PC-3 (cell line): ENCODE measurements at regions not wholly inside any gene's neighbourhood (a gene's known extent, or its start where the extent isn't known, plus 50 kb on each side); places are given as distances from the start of the nearest gene placed in this dataset.

Source experiments
- ATAC-seq: fragments of 200-7000 bp; cut with Tn5 transposase; 2 replicates; pipeline ENCODE4 v1.9.1; 2020; ENCODE audit warnings: mild to moderate bottlenecking, moderate library complexity
- BruUV-seq: library from RNA; stranded (reverse); fragments of 400-500 nt; replicated peaks from 2 replicates; lab custom pipeline; 2021; lab: Mats Ljungman, UMichigan
- CTCF ChIA-PET: fragments of 300-600 bp; sonication (Branson Sonifier 250); formaldehyde crosslinking; loops from one replicate; lab custom pipeline; 2022; ENCODE audit warnings: antibody characterized with exemption; lab: Charles Lee
- POLR2A ChIA-PET: fragments of 300-600 bp; sonication (Branson Sonifier 250); formaldehyde crosslinking; loops from one replicate; lab custom pipeline; 2022; ENCODE audit warnings: antibody characterized with exemption; ENCODE audit not compliant: unreplicated experiment; lab: Charles Lee
- DNase-seq: peaks from one replicate; pipeline ENCODE4 v3.0.0-alpha.2; 2015
- H2AFZ ChIP-seq: fragments of 300-600 bp; sonication (generic); 2 replicates; pipeline ENCODE4 v1.6.0; 2016; ENCODE audit warnings: antibody characterized with exemption, low read length
- H3F3A ChIP-seq: fragments of 300-600 bp; sonication (generic); one replicate; pipeline ENCODE4 v1.6.0; 2017; ENCODE audit warnings: antibody characterized with exemption, low read length, control low read depth, mild to moderate bottlenecking; ENCODE audit not compliant: unreplicated experiment
- H3K27ac ChIP-seq: fragments of 300-600 bp; sonication (generic); 2 replicates; pipeline ENCODE4 v1.5.1; 2016; ENCODE audit warnings: mild to moderate bottlenecking, low read length
- H3K27me3 ChIP-seq: fragments of 300-600 bp; sonication (generic); 2 replicates; pipeline ENCODE4 v1.6.1; 2016; ENCODE audit warnings: low read length, mixed read lengths
- H3K36me3 ChIP-seq: fragments of 300-600 bp; sonication (generic); 2 replicates; pipeline ENCODE4 v1.6.1; 2016; ENCODE audit warnings: low read depth, mixed run types, low read length, mixed read lengths
- H3K4me1 ChIP-seq: fragments of 300-600 bp; sonication (generic); 2 replicates; pipeline ENCODE4 v1.5.1; 2016; ENCODE audit warnings: low read length; ENCODE audit not compliant: insufficient read depth
- H3K4me2 ChIP-seq: fragments of 300-600 bp; sonication (generic); 2 replicates; pipeline ENCODE4 v1.6.0; 2016; ENCODE audit warnings: low read length
- H3K4me3 ChIP-seq: fragments of 300-600 bp; sonication (generic); 2 replicates; pipeline ENCODE4 v1.5.1; 2016; ENCODE audit warnings: mild to moderate bottlenecking, low read length, mixed read lengths
- H3K79me2 ChIP-seq: fragments of 300-600 bp; sonication (generic); 2 replicates; pipeline ENCODE4 v1.6.1; 2017; ENCODE audit warnings: low read length, mixed read lengths
- H3K9ac ChIP-seq: fragments of 300-600 bp; sonication (generic); 2 replicates; pipeline ENCODE4 v1.6.0; 2016; ENCODE audit warnings: mild to moderate bottlenecking, low read length
- H3K9me2 ChIP-seq: fragments of 300-600 bp; sonication (generic); replicated peaks from 2 replicates; pipeline ENCODE4 v1.6.1; 2016; ENCODE audit warnings: mixed run types, low read length, mixed read lengths
- H3K9me3 ChIP-seq: fragments of 300-600 bp; sonication (generic); 2 replicates; pipeline ENCODE4 v1.6.1; 2016; ENCODE audit warnings: low read length, mixed read lengths
- H4K20me1 ChIP-seq: fragments of 300-600 bp; sonication (generic); 2 replicates; pipeline ENCODE4 v1.6.1; 2016; ENCODE audit warnings: low read length, mixed read lengths
- CTCF ChIP-seq: fragments of 300-600 bp; sonication (generic); conservative IDR thresholded peaks from 2 replicates; pipeline ENCODE4 v1.5.1; 2017; ENCODE audit warnings: antibody characterized with exemption, low read depth, mild to moderate bottlenecking, low read length
- EZH2 ChIP-seq: fragments of 300-600 bp; sonication (generic); IDR thresholded peaks from one replicate; pipeline ENCODE4 v1.6.1; 2017; ENCODE audit warnings: antibody characterized with exemption, mild to moderate bottlenecking, low read length; ENCODE audit not compliant: unreplicated experiment
- EZH2phosphoT487 ChIP-seq: fragments of 300-600 bp; sonication (generic); IDR thresholded peaks from 2 replicates; pipeline ENCODE4 v1.6.1; 2018; ENCODE audit warnings: mild to moderate bottlenecking, antibody characterized with exemption, low read length, borderline replicate concordance
- intact Hi-C: fragments of 100-400 bp; cut with micrococcal nuclease; formaldehyde crosslinking; loops from 2 replicates; pipeline ENCODE4 v1.9.0; 2023

GRCh38 chr5:8079056-8079455 is 210.1 kb downstream of the MTRR start:
- no peak for DNase-seq
- POLR2A ChIA-PET = no interaction called here
- peaks cover 28% of the 10 kb centered on the region for H3K27me3 ChIP-seq
- H3K9me3 ChIP-seq = no peaks in the 10 kb centered on the region
- no peak overlapping the region for H3K9ac ChIP-seq
- no peak overlapping the region for H2AFZ ChIP-seq
- CTCF ChIA-PET = no interaction called here
- H3K79me2 ChIP-seq = no peaks in the 10 kb centered on the region
- intact Hi-C loops = no loop called here
- H3K4me1 ChIP-seq = no peaks in the 10 kb centered on the region
- H3K36me3 ChIP-seq = no peaks in the 10 kb centered on the region
- ATAC-seq = no peak
- no peak overlapping the region for H3K4me2 ChIP-seq
- H4K20me1 ChIP-seq = no peaks in the 10 kb centered on the region
- H3K9me2 ChIP-seq = no peaks in the 10 kb centered on the region
- H3K4me3 ChIP-seq = no peak overlapping the region
- no peak overlapping the region for H3K27ac ChIP-seq
- TF ChIP-seq EZH2phosphoT487 (no peak), EZH2 (no peak), CTCF (no peak)
- H3F3A ChIP-seq = no peaks in the 10 kb centered on the region
- BruUV-seq = no TSS peak

GRCh38 chr5:8081179-8081578 is 212.2 kb downstream of the MTRR start:
- peaks cover 28% of the 10 kb centered on the region for H3K27me3 ChIP-seq
- H3K36me3 ChIP-seq = no peaks in the 10 kb centered on the region
- ATAC-seq (no peak), DNase-seq (no peak)
- H3K9ac ChIP-seq = no peak overlapping the region
- no peaks in the 10 kb centered on the region for H3K79me2 ChIP-seq
- no TSS peak for BruUV-seq
- H4K20me1 ChIP-seq = no peaks in the 10 kb centered on the region
- no peak overlapping the region for H2AFZ ChIP-seq
- no peak overlapping the region for H3K4me2 ChIP-seq
- no peak for TF ChIP-seq EZH2
- no peak for TF ChIP-seq EZH2phosphoT487
- TF ChIP-seq CTCF = no peak
- H3K4me1 ChIP-seq = no peaks in the 10 kb centered on the region
- CTCF ChIA-PET = no interaction called here
- H3F3A ChIP-seq = no peaks in the 10 kb centered on the region
- intact Hi-C loops = no loop called here
- no peaks in the 10 kb centered on the region for H3K9me2 ChIP-seq
- no peak overlapping the region for H3K27ac ChIP-seq
- H3K9me3 ChIP-seq = no peaks in the 10 kb centered on the region
- POLR2A ChIA-PET = no interaction called here
- H3K4me3 ChIP-seq = no peak overlapping the region

- Histone ChIP-seq H3F3A (no peaks in the 10 kb centered on the region), H3K36me3 (no peaks in the 10 kb centered on the region), H3K4me2 (no peak overlapping the region), H3K79me2 (no peaks in the 10 kb centered on the region), H3K9me3 (no peaks in the 10 kb centered on the region), H2AFZ (no peak overlapping the region), H3K4me3 (no peak overlapping the region), H3K9me2 (no peaks in the 10 kb centered on the region), H4K20me1 (no peaks in the 10 kb centered on the region), H3K27me3 (peaks cover 46% of the 10 kb centered on the region), H3K9ac (no peak overlapping the region), H3K4me1 (no peaks in the 10 kb centered on the region), H3K27ac (no peak overlapping the region)
- CTCF ChIA-PET = no interaction called here
- no TSS peak for BruUV-seq
- no peak for TF ChIP-seq CTCF
- TF ChIP-seq EZH2 = no peak
- TF ChIP-seq EZH2phosphoT487 = no peak
- intact Hi-C loops = no loop called here
- no peak for ATAC-seq
- POLR2A ChIA-PET = no interaction called here
- no peak for DNase-seq
Observed at GRCh38 chr5:8093669-8094068, 224.7 kb downstream of the MTRR start.
